Inflammatory macrophage treated with lipopolysaccharide for 4 hours (primary cell): ENCODE measurements at regions not wholly inside any gene's neighbourhood (a gene's known extent, or its start where the extent isn't known, plus 50 kb on each side); places are given as distances from the start of the nearest gene placed in this dataset.

Source experiments
- DNase-seq: peaks from one replicate; pipeline ENCODE4 v3.0.0-alpha.2; 2020

- no peak for DNase-seq
Measured at GRCh38 chr12:107894589-107894988, 120.1 kb downstream of the ASCL4 start.

- no peak for DNase-seq
Measured at GRCh38 chr12:107895966-107896365, 121.5 kb downstream of the ASCL4 start.

GRCh38 chr12:107900588-107900987, 126.1 kb downstream of the ASCL4 start:
- DNase-seq = no peak

GRCh38 chr12:107903341-107904061, 129.0 kb downstream of the ASCL4 start:
- DNase-seq = peak; percentile 52

- DNase-seq = no peak
Measured at GRCh38 chr12:107906707-107907106, 132.2 kb downstream of the ASCL4 start.

GRCh38 chr12:107912421-107913004, 138.0 kb downstream of the ASCL4 start:
- peak; percentile 44 for DNase-seq

- DNase-seq = no peak
Measured at GRCh38 chr12:107914460-107914977, 140.0 kb downstream of the ASCL4 start.

GRCh38 chr12:107917912-107918800, 143.7 kb downstream of the ASCL4 start:
- DNase-seq = no peak

GRCh38 chr12:107921062-107921461, 146.6 kb downstream of the ASCL4 start:
- no peak for DNase-seq

- DNase-seq = no peak
Measured at GRCh38 chr12:107925125-107925524, 150.6 kb downstream of the ASCL4 start.

- DNase-seq = no peak
Measured at GRCh38 chr12:107929436-107929835, 154.9 kb downstream of the ASCL4 start.

GRCh38 chr12:107931761-107932160, 157.3 kb downstream of the ASCL4 start:
- no peak for DNase-seq

GRCh38 chr12:107938446-107938845, 163.9 kb downstream of the ASCL4 start:
- DNase-seq = no peak

- no peak for DNase-seq
Measured at GRCh38 chr12:107948391-107948945, 174.0 kb downstream of the ASCL4 start.

GRCh38 chr12:107951024-107951423, 176.5 kb downstream of the ASCL4 start:
- DNase-seq = no peak

GRCh38 chr12:107955966-107956643, 173.0 kb upstream of the WSCD2 start:
- no peak for DNase-seq

GRCh38 chr12:107957459-107957858, 171.6 kb upstream of the WSCD2 start:
- no peak for DNase-seq

- DNase-seq = no peak
Measured at GRCh38 chr12:107963635-107964034, 165.5 kb upstream of the WSCD2 start.

GRCh38 chr12:107967170-107967569, 161.9 kb upstream of the WSCD2 start:
- DNase-seq = no peak

- DNase-seq = no peak
Measured at GRCh38 chr12:107973950-107974349, 155.1 kb upstream of the WSCD2 start.

GRCh38 chr12:107976331-107976730, 152.8 kb upstream of the WSCD2 start:
- no peak for DNase-seq

GRCh38 chr12:107978201-107978600, 150.9 kb upstream of the WSCD2 start:
- no peak for DNase-seq

GRCh38 chr12:107978641-107979040, 150.4 kb upstream of the WSCD2 start:
- no peak for DNase-seq
